ENCODE measurements at regions not wholly inside any gene's neighbourhood (a gene's known extent, or its start where the extent isn't known, plus 50 kb on each side); places are given as distances from the start of the nearest gene placed in this dataset.

- DNase-seq (ENCODE audit: low read depth): no peak
- TF ChIP-seq CTCF (IDR thresholded peaks at IDR 0.05; ENCODE audit: low read length, missing control alignments): no peak
Observed at GRCh38 chr13:99027661-99028425, 50.0 kb upstream of the DOCK9 start.

GRCh38 chr13:99028890-99029289 lies 51.0 kb upstream of the DOCK9 start:
- DNase-seq (ENCODE audit: low read depth): no peak
- TF ChIP-seq CTCF (IDR thresholded peaks at IDR 0.05; ENCODE audit: low read length, missing control alignments): peak; percentile 13
- no peak overlapping the region for H3K4me3 ChIP-seq (replicated peaks; ENCODE audit: low read depth, low read length)

More at GRCh38 chr13:99027661-99028425, 50.0 kb upstream of the DOCK9 start:
- no peak overlapping the region for H3K4me3 ChIP-seq (replicated peaks; ENCODE audit: low read depth, low read length)

DNA sequence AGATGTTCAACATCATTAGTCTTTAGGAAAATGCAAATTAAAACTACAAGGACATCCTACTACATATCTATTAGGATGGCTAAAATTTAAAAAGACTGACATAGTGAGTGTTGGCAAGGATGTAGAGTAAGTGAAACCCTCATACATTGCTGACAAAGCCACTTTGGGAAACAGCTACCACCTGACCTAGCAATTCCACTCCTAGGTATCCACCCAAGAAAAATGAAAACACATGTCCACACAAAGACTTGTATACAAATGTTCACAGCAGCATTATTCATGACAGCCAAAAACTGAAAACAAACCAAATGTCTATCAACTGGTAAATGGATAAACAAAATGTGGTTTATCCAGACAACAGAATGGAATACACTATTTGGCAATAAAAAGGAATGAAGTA lies 51.7 kb upstream of the DOCK9 start:
- DNase-seq (ENCODE audit: low read depth): no peak
- no peak for TF ChIP-seq CTCF (IDR thresholded peaks at IDR 0.05; ENCODE audit: low read length, missing control alignments)
- H3K4me3 ChIP-seq (replicated peaks; ENCODE audit: low read depth, low read length): no peak overlapping the region

DNA sequence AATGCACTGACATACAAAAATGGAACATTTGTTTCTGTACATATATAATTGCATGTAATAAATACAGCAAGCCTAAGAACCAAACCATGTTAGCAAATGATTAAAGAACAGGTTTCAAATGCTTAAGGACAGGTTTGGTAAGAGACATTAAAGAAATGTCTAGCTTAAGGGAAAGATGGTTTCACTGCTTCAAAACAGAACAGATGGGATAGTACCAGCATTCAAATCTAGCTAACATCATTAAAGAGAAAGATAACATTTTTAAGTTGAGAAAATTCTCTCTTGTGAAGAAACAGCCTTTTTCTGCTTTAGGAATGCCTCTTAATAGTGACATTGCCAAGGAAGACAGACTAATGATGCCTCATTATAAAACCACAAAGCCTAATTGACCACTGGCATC lies 52.5 kb upstream of the DOCK9 start:
- no peak overlapping the region for H3K4me3 ChIP-seq (replicated peaks; ENCODE audit: low read depth, low read length)
- DNase-seq (ENCODE audit: low read depth): no peak
- no peak for TF ChIP-seq CTCF (IDR thresholded peaks at IDR 0.05; ENCODE audit: low read length, missing control alignments)

DNA sequence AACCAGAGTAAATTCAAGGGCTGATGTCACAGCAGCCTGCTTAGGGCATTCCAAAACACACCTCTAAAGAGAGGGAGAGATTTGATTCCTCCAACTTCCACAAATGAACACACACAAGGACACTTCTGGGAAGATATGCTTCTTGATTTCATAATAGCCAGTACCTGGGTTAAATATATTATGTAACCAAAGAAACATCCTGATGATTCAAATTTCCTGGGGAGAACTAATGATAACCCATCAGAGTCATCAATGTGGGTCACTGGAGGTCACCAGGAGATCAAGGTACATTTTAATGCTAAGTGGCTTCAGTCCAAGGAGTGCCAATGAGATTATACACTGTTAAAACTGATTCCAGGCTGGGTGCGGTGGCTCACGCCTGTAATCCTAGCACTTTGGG lies 54.0 kb upstream of the DOCK9 start:
- no peak overlapping the region for H3K4me3 ChIP-seq (replicated peaks; ENCODE audit: low read depth, low read length)
- DNase-seq (ENCODE audit: low read depth): no peak
- TF ChIP-seq CTCF (IDR thresholded peaks at IDR 0.05; ENCODE audit: low read length, missing control alignments): no peak

- TF ChIP-seq CTCF (IDR thresholded peaks at IDR 0.05; ENCODE audit: low read length, missing control alignments): peak; percentile 63
- DNase-seq (ENCODE audit: low read depth): peak; percentile 61
- H3K4me3 ChIP-seq (replicated peaks; ENCODE audit: low read depth, low read length): no peak overlapping the region
Observed at GRCh38 chr13:99033814-99034213, 56.0 kb upstream of the DOCK9 start.
